ENCODE measurements at regions not wholly inside any gene's neighbourhood (a gene's known extent, or its start where the extent isn't known, plus 50 kb on each side); places are given as distances from the start of the nearest gene placed in this dataset.

DNA sequence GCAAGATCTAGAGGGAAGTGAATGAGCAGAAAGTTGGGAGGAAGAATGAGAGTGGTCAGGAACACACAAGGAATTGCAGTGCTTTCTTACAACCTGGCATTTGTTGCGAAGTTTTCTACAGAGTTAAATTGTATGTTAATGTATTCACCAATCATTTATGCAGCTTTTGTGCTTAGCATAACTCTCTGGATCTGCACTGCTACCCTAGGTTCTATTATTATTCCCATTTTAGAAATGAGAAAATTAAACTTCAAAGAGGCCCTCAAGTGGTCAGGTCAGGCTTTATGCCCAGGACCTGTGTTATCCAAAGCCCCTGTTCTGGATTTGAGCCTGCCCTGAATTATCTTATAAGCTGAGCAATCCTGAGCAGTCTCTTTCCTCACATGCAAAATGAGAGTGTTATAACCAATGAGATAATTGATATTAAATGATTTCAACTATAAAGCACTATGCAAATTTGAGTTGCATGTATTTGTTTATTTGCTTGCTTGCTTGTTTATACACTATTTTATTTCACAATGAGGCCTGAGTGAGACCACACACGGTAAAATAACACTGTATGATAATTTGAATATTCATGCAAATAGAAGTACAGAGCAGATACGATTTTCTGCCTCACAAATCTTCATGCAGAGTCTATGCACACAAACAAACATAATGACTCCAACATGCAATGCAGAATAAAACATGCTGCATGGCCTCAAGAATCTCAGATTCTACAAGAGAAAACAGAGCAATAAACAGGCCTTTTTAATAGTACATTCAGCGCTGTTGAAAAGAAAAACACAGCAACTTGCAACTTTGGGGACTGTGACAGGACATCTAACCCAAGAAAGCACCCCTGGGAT is 323.0 kb downstream of the PLPP3 start:
- TF ChIP-seq, protein P1, sequence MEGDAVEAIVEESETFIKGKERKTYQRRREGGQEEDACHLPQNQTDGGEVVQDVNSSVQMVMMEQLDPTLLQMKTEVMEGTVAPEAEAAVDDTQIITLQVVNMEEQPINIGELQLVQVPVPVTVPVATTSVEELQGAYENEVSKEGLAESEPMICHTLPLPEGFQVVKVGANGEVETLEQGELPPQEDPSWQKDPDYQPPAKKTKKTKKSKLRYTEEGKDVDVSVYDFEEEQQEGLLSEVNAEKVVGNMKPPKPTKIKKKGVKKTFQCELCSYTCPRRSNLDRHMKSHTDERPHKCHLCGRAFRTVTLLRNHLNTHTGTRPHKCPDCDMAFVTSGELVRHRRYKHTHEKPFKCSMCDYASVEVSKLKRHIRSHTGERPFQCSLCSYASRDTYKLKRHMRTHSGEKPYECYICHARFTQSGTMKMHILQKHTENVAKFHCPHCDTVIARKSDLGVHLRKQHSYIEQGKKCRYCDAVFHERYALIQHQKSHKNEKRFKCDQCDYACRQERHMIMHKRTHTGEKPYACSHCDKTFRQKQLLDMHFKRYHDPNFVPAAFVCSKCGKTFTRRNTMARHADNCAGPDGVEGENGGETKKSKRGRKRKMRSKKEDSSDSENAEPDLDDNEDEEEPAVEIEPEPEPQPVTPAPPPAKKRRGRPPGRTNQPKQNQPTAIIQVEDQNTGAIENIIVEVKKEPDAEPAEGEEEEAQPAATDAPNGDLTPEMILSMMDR (IDR thresholded peaks at IDR 0.05): no peak
- TF ChIP-seq EP300 (IDR thresholded peaks at IDR 0.05): no peak

Data from ovary (tissue), 3 donors.